Cerebellar nuclear complex (tissue), 1 donor: ENCODE measurements at regions not wholly inside any gene's neighbourhood (a gene's known extent, or its start where the extent isn't known, plus 50 kb on each side); places are given as distances from the start of the nearest gene placed in this dataset.

Experiments used
- DNase-seq, 2 experiments: peaks; one replicate each; lab custom pipeline; 2025; lab: John Stamatoyannopoulos, UW

GRCh38 chr6:133754298-133754697 lies 134.6 kb upstream of the TCF21 start:
- DNase-seq, result no peak

GRCh38 chr6:133756078-133756695 lies 132.7 kb upstream of the TCF21 start:
- DNase-seq, result no peak

- no peak for DNase-seq
Observed at GRCh38 chr6:133757335-133757734, 131.6 kb upstream of the TCF21 start.

- no peak for DNase-seq
Observed at GRCh38 chr6:133758815-133759335, 130.0 kb upstream of the TCF21 start.

GRCh38 chr6:133759524-133759923 lies 129.4 kb upstream of the TCF21 start:
- DNase-seq, result no peak

- DNase-seq, result no peak
Observed at GRCh38 chr6:133761706-133762105, 127.2 kb upstream of the TCF21 start.

- no peak for DNase-seq
Observed at GRCh38 chr6:133764008-133764753, 124.7 kb upstream of the TCF21 start.

GRCh38 chr6:133764754-133765208 lies 124.1 kb upstream of the TCF21 start:
- DNase-seq, result no peak

GRCh38 chr6:133767357-133767970 lies 121.4 kb upstream of the TCF21 start:
- DNase-seq, result no peak

GRCh38 chr6:133768656-133769295 lies 120.1 kb upstream of the TCF21 start:
- no peak for DNase-seq

- DNase-seq, result no peak
Observed at GRCh38 chr6:133769463-133769862, 119.5 kb upstream of the TCF21 start.

- DNase-seq, result no peak
Observed at GRCh38 chr6:133772567-133772966, 116.3 kb upstream of the TCF21 start.

GRCh38 chr6:133773776-133774175 lies 115.1 kb upstream of the TCF21 start:
- no peak for DNase-seq

GRCh38 chr6:133774356-133774755 lies 114.6 kb upstream of the TCF21 start:
- DNase-seq, result no peak

- no peak for DNase-seq
Observed at GRCh38 chr6:133778414-133779130, 110.3 kb upstream of the TCF21 start.

- no peak for DNase-seq
Observed at GRCh38 chr6:133779916-133780695, 108.8 kb upstream of the TCF21 start.

- DNase-seq, result no peak
Observed at GRCh38 chr6:133786016-133786415, 102.9 kb upstream of the TCF21 start.

- no peak for DNase-seq
Observed at GRCh38 chr6:133787122-133787521, 101.8 kb upstream of the TCF21 start.

- DNase-seq, result no peak
Observed at GRCh38 chr6:133787859-133788505, 100.9 kb upstream of the TCF21 start.

- DNase-seq, result no peak
Observed at GRCh38 chr6:133788556-133788955, 100.4 kb upstream of the TCF21 start.
